ENCODE measurements at regions not wholly inside any gene's neighbourhood (a gene's known extent, or its start where the extent isn't known, plus 50 kb on each side); places are given as distances from the start of the nearest gene placed in this dataset.

GRCh38 chr1:221839782-221840395 is 98.0 kb upstream of the DUSP10 start:
- peak; percentile 28 for DNase-seq

DNA sequence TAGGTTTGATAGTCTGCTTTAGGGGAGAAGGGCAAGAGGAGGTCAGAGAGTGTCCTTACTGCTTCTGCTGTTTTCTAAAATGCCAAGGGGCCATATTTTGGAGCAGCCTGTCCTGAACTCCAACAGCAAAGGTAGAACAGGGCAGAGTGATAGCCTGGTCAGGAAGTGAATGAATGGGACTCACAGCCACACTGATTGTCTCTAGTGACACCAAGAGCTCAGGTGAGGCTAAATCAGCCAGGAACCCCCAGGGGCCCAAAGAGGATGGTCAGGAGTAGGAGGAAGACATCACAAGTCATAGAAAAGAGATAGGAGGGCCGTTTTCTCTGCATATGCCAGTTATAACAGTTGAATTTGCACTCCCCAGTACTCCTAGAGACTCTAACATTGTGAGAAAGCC is 97.4 kb upstream of the DUSP10 start:
- DNase-seq, result no peak

DNA sequence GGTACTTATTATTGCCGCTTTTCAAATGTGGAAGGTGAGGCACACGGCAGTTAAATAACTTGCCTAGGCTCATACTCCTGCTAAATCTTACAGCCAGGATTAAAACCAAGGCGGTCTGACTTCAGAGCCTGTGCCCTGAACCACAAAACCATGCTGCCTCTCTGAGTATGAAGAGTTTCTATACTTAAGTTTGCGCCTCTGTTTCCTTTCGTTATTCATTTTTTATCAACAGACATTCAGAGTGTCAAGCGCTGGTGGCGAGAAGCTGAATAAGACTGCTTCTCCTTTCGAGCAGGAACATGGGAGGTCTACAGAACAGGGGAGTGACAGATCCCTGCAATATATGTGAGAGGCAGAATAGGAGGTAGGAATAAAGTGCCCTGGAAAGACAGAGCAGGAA is 96.0 kb upstream of the DUSP10 start:
- DNase-seq, result no peak

- DNase-seq, result no peak
Observed at GRCh38 chr1:221834698-221835513, 93.0 kb upstream of the DUSP10 start.

DNA sequence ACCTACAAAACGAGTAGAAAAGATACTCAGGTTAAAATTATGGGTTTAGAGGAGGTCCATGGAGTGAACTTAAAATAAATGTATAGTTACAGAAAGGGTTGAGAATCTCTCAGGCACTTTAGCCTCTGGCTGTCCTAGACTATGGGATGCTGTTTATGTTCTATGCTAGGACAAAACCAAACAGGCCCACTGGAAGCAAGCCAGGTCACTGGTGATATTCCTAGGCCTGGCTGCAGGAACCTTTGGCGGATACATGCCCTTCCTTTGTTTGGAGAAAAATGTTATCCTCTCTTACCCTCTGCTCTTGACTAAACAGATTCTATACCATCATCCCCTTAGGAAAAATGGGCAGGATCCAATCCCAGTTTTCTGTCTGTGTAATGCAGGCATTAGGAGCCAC is 90.7 kb upstream of the DUSP10 start:
- no peak for DNase-seq

DNA sequence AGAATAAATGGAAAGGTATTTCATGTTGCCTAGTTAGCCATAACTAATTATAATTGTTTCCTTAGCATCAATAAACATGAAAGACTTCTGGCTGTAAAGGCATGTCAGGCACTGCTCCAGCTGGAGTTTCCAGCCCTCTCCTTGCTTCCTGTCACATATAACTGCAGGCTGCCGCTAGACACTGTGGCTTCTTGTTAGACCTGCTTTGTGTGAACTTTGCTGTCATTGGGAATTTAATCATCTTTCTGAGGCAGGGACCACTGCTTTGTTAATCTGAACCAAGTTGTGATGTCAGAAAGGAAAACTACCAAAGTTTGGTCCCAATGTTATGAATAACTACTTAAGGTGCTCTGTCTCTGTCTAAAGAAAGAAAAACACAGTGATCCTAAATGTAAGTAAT is 90.3 kb upstream of the DUSP10 start:
- no peak for DNase-seq

DNA sequence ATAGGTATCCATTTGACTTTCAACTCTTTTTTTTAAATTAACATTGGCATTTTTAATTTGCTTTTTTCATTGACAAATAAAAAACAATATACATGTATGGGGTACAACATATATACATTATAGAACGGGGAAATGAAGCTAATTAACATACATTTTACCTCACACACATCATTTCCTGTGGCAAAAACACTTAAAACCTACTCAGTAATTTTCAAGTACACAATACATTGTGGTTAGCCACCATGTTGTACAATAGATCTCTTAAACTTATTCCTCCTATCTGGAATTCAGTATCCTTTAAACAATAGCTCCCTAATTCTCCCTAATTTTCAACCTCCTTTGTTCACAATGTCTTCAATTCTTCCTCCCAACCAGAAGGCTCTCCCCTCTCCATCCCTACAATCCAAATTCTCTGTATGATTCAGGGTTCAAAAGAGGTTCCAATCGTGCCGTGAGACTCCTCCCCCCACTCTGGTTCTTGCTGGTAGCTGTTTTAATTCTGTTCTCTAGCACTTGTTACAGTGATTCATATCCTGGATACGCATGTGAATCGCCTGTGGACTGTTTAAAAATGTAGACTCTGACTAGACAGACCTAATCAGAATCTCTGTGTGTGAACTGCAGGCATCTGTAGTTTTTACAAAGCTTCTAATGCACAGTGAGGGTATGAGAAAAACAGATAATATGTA is 87.6 kb upstream of the DUSP10 start:
- peak; percentile 95 for DNase-seq

- no peak for DNase-seq
Observed at GRCh38 chr1:221827307-221827642, 85.4 kb upstream of the DUSP10 start.

- no peak for DNase-seq
Observed at GRCh38 chr1:221824909-221825308, 83.0 kb upstream of the DUSP10 start.

GRCh38 chr1:221824025-221824424 is 82.1 kb upstream of the DUSP10 start:
- DNase-seq, result peak; percentile 66

DNA sequence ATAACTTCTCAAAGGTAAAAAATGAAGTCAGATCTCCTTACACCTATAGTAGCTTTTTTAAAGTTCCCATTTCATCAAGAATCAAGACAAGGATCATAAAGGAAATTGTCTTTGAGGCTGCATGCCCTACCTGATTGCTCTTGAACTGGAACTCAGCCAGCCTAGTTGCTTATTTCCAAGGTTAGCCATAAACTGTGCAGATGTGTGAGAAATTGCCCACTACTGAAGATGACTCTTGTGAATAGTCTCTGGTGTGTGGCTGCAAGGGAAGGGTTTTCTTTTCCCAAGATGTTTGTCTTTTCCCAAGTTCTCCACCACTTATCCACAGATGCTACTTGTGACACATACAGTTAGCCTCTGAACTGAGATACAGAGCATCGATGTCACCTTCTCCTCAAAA is 81.7 kb upstream of the DUSP10 start:
- no peak for DNase-seq

DNA sequence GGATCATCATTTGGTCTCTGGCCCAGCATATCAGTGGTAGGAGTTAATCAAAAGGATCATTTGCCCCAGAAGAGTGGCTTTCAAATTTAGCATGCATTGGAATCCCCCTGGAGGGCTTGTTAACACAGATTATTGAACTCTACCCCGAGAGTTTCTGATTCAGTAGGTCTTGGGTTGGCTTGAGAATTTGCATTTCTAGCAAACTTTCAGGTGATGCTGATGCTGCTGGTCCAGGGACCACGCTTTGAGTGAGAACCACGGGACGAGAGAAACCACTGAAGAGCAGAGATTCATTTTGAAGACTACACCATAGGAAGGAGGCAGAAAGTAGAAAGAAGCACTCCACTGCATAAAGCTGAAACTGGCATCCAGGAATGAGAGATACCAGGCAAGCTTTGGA is 81.3 kb upstream of the DUSP10 start:
- DNase-seq, result no peak

DNA sequence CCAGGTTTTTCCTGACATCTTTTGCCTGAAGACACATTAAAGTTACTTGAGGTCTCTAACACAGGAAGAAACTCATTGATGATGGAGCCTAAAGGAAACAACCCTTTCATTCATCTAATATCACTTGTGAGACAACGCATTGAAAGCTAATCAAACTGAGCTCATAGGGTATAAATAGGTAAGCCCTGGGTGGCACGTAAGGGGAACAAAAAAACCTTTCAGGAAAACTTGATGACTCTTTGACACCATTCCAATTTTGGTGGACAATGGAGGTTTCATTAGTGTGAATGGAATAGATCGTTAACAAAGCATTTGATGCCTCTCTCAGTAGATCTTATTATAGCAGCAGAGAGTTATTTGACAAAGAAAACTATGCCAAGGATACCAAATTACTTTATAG is 80.7 kb upstream of the DUSP10 start:
- DNase-seq, result no peak

DNA sequence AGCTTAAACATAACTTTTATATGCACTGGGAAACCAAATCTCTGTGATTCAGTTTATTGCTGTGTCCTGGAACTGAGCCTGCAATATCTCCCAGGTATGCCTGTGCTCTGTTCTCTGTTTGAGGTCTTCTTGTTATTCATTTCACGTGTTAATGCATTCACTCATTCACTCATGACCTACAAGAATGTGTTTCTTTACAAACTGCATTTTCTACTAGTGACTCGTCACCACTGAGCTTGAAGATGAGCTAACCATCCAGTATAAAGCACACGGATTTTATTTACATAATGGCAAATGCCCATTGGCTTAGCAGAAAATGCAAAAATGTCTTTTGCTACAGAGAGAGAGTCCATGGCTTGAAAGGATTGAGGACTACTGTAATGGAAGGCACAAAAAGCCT is 75.0 kb upstream of the DUSP10 start:
- DNase-seq, result peak; percentile 94

- no peak for DNase-seq
Observed at GRCh38 chr1:221815660-221816059, 73.8 kb upstream of the DUSP10 start.

GRCh38 chr1:221813887-221814286 is 72.0 kb upstream of the DUSP10 start:
- no peak for DNase-seq

DNA sequence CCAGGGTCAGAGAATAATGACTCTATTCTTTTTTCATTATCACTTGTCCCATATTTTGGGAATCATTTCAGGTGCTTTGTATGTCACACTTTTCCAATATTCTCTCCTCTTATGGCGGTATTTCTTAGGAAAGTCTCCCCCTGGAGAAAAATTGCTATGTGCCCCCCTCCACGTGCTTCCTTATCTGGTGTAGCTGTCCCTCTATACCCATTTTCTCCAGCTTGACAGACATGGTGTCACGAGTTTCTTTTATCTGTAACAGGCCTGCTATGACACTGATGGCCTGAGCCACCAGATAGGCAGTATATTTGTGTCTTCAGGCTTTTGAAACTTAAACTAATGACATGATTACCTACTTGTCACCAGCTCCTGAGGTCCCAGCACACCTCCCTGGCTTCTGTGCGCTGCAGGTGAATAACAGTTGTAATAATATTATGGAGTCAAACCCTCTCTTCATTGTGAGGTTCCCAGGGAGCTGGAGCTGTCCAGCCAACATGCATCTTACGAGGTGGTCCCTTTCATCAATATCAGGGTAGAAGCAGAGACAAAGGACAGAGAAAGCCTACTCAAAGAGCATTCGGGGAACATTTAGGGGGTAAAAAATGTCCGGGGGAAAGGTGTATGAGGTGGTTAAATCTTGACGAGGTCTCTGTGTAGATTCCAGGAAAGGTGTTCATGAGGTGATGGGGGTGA is 71.2 kb upstream of the DUSP10 start:
- DNase-seq, result no peak

GRCh38 chr1:221812088-221812752 is 70.3 kb upstream of the DUSP10 start:
- DNase-seq, result no peak

DNA sequence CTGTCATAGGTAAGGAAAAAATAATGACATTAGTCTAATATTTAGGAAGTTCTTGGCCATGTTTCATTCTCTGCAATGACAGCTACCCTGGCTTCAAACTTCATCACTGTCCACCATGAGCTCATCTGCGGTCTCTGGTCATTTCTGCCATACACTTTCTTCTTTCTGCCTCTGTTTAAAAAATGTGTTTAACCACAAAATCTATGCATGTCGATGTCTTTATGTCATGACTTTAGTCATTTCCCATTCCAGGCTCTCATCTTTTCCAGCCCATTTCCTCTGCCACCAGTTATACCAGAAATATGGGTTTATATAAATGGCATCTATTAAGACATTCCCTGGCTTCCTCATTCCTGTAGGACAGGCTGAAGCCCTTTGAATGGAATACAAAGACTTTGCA is 68.5 kb upstream of the DUSP10 start:
- DNase-seq, result peak; percentile 95

DNA sequence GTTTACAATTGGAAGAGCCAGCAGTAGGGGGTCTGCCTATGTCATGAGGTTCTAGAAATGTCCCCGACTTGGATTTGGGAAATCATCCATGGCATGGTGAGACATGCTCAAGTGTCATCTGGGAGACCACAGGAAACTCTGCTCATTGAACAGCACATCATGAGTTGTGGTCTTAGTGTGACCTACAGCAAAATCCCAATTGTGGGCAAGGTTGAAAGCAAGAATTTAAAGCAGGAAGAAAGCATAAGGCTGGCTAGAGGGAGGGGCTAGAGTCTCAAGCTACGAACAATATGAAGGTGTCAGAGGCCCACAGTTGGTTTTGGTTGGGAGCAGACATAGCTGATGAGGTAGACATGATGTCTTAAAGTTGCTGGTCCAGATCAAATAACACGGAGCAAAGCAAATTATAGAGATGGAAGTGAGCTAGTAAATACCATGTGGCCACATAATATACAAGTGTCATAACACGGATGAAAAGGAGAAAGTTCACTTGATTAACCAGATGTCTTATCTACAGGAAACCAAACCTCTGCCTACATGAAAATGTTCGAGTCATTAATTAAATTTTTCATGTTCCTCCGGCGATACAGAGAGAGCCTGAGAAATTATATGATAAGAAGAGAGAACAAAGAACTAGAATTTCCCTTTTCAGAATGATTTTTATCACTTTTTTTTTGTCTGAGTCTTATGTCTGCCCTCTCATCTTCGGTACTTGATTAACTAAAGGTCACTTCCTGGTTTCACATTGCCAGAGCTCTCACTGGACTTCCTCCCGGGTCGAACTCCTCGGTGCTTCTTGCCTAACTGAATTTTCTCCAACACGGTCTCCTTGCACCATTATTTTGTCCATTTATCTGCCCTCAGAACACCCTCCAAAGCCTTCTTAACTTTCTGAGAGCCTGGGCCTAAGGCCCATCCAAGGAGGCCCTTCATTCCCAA is 67.5 kb upstream of the DUSP10 start:
- peak; percentile 14 for DNase-seq

DNA sequence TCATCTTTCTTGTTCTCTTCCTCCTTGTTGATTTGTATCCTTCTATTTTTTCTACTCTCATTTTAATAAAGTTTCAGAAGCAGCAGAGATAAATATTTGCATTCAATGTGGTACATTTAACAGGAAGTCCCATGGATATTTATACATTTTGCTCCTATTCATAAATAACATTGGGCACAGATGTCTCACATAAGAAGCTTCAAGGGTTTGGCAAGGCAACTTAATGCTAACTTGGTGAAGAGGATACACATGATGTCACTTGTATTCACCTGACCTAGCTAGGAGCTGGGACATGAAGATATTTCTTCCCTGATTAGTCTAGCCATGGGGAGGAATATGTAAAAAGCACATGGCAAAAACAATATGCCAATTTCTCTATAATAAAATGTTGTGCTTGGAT is 65.1 kb upstream of the DUSP10 start:
- DNase-seq, result no peak

DNA sequence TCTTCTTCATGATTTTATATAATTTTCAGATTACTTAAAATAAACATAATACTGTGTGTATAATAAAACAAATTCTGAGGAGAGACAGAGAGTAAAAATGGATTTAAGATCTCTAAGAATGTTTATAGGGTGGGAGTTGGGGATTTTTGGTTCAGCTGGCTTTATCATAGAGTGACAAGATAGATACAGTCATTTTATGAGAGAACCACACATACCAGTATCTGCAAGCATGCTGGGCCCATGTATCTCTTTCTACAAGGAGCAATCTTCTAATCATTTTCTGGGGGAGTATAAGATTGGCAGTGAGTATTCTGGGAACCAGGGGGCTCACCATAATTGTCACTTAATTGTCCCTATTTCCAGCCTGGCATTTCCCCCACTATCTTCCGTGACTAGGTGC is 64.3 kb upstream of the DUSP10 start:
- no peak for DNase-seq
